ENCODE measurements at regions not wholly inside any gene's neighbourhood (a gene's known extent, or its start where the extent isn't known, plus 50 kb on each side); places are given as distances from the start of the nearest gene placed in this dataset.
"Not testable (repeated sequence)": the region's sequence is repeated elsewhere in the genome, so short reads cannot be mapped to it uniquely, and the experiment has no call there.

GRCh38 chr19:30943101-30943843 lies 406.0 kb downstream of the TSHZ3 start:
- DNase-seq (ENCODE audit: low read depth, low spot score) = no peak

DNA sequence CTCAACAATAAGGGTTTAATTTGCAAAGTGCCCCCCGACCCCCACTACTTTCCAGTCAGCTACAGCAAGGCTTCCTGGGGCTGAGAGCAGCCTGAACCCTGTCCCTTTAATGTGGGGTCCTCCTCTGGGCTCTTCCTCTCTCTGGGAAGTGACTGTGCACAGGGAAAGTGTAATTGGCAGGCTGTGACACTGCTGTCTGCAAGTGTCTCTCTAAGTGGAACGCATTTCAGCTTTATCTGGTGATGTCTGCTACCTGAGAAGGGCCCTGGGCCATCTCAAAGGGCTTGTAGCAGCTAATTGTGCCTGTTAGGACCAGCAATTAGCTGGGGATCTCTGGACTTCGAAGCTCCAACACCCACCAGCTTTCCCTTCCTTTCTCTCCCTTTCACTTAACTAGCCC lies 406.6 kb downstream of the TSHZ3 start:
- no peak for DNase-seq (ENCODE audit: low read depth, low spot score)

GRCh38 chr19:30941591-30941990 lies 407.6 kb downstream of the TSHZ3 start:
- no peak for DNase-seq (ENCODE audit: low read depth, low spot score)

- DNase-seq (ENCODE audit: low read depth, low spot score) = no peak
Measured at GRCh38 chr19:30936276-30936675, 413.0 kb downstream of the TSHZ3 start.

GRCh38 chr19:30935146-30935545 lies 414.1 kb downstream of the TSHZ3 start:
- DNase-seq (ENCODE audit: low read depth, low spot score) = no peak

DNA sequence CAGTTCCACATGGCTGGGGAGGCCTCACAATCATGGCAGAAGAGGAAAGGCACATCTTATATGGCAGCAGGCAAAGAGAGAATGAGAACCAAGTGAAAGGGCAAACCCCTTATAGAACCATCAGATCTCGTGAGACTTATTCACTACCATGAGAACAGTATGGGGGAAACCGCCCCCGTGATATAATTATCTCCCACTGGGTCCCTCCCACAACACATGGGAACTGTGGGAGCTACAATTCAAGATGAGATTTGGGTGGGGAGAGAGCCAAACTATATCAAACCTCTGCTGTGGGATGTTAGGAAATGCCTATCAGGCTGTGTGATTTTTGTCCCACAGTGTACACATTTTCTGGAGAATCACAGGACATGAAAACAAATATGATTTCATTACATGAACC lies 415.8 kb downstream of the TSHZ3 start:
- not testable (repeated sequence) for DNase-seq (ENCODE audit: low read depth, low spot score)

- no peak for DNase-seq (ENCODE audit: low read depth, low spot score)
Measured at GRCh38 chr19:30932854-30933253, 416.4 kb downstream of the TSHZ3 start.

DNA sequence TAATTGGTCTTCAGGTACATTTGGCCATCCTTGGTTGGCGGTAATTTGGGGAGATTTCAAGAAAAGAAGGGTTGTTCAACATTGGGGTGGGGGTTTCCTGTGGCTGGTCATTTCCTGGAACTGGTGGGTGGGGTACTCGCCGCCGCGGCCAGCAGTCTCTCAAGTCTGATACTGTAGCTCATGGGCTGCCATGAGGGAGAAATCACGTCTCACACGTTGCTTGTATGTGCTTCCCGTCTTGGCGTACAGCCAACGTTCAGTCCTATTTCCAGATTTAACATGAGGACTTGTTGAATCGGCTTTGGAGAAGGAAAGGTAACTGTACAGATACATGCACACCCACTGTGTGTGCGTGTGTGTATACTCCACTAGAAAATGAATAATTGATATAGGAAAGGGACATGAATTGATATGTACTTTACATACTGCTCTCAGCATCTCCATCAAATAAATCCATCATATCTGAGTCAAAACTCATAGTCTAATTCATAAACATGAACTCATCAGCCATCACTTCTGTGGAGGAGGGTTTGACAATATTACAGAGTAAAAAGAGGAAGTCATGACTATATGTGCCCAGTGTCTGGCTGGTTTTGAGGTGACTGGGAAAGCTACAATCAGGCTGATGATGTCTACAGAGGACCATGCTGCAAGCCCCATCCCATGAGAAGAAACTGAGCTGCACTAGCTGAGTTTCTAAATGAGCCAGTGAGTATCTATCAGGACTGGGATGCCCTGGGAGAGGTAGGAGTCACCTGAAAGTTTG lies 418.1 kb downstream of the TSHZ3 start:
- no peak for DNase-seq (ENCODE audit: low read depth, low spot score)

- no peak for DNase-seq (ENCODE audit: low read depth, low spot score)
Measured at GRCh38 chr19:30927705-30928104, 421.5 kb downstream of the TSHZ3 start.

DNA sequence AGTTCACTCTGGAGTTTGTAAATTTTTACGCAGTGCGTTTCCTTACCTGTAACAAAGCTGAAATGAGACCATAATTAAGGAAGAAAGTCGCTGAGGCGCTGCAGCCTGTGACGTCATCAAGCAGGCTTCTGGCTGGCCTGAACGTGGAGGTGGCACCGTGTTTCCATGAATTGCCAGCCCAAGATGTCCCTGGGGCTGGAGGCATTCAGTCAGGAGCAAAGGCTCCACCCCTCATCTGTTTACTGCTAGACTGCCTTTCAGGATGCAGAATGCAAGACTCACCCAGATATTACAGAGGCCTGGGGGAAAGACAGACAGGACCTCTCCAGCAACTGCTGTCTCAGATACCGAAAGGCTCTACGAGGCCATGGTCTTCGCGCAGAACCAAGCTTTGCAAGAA lies 424.6 kb downstream of the TSHZ3 start:
- no peak for DNase-seq (ENCODE audit: low read depth, low spot score)

- no peak for DNase-seq (ENCODE audit: low read depth, low spot score)
Measured at GRCh38 chr19:30924069-30924636, 425.1 kb downstream of the TSHZ3 start.

- no peak for DNase-seq (ENCODE audit: low read depth, low spot score)
Measured at GRCh38 chr19:30923621-30924020, 425.6 kb downstream of the TSHZ3 start.

GRCh38 chr19:30923096-30923495 lies 426.1 kb downstream of the TSHZ3 start:
- DNase-seq (ENCODE audit: low read depth, low spot score) = no peak

- DNase-seq (ENCODE audit: low read depth, low spot score) = no peak
Measured at GRCh38 chr19:30920222-30920621, 429.0 kb downstream of the TSHZ3 start.

- no peak for DNase-seq (ENCODE audit: low read depth, low spot score)
Measured at GRCh38 chr19:30919737-30920136, 429.5 kb downstream of the TSHZ3 start.

GRCh38 chr19:30916238-30916637 lies 433.0 kb downstream of the TSHZ3 start:
- DNase-seq (ENCODE audit: low read depth, low spot score) = no peak

DNA sequence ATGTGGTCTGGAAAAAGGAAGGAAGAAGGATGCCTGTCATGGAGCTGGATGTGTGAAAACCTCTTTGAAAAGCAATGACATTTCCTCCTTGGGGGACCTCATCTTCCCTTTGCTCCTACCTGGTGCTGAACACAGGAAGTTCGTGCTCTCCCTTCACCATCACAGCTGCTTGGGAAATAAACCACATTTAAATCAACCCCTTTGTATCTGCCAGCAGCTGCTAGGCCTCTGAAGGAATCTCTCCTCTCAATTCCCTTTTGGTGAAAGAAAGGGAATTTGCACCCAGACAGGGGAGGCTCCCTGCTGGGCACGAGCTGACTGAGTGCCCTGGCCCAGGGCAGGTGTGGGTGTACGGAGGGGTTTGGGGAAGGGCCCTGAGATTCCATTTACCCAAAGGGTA lies 437.7 kb downstream of the TSHZ3 start:
- no peak for DNase-seq (ENCODE audit: low read depth, low spot score)

DNA sequence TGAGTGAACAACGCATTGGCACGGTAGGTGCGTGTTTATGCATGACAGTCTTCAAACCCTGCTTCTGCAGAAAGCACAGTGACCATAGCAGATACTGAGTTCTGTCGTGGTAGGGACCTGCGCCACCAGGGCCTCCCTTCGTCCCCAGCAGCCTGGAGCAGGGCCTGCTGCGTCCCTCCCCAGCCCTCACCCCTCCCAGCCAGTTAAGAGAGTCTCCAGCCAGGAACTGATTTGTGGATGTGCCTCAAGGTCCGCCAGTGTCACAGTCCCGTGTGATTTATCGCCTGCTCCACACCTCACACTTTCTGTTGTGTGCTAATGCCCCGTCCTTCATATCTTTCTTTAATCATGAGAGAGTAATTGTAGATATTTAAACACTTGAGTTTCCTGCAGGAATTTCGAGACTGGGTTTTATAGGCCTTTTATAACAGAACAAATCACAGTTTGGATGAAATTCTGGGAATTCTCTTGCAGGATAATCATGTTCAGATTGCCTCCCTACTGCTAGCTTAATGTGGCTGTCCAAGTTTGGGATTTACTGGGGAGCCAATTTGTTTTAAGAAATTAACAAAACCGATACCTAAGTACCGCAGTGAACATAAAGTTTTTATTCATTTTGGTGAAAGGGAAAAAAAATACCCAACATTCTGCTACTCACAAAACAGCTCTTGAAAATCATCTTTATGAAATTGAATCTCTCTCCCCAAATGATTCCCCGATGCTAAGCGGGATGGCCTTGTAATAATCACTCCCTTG lies 438.6 kb downstream of the TSHZ3 start:
- no peak for DNase-seq (ENCODE audit: low read depth, low spot score)

DNA sequence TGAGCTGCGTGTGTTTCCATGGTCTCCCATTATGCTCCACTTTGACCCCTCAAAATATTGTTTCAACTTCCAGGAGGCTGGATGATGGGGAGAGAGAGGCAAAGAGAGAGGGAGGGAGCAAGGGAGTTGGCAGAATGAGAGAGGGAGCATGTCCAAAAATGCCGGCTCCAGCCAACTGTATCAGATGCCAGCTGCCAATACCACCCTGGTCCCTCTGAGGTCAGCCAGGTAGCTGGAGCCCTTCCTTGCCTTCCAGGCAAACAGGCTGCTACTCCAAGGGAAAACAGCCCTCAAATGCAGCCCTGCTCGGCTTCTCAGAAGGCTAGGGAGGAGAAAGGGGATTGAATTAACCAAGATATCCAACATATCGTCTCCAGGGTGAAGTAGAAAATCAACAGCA lies 440.0 kb downstream of the TSHZ3 start:
- DNase-seq (ENCODE audit: low read depth, low spot score) = no peak

DNA sequence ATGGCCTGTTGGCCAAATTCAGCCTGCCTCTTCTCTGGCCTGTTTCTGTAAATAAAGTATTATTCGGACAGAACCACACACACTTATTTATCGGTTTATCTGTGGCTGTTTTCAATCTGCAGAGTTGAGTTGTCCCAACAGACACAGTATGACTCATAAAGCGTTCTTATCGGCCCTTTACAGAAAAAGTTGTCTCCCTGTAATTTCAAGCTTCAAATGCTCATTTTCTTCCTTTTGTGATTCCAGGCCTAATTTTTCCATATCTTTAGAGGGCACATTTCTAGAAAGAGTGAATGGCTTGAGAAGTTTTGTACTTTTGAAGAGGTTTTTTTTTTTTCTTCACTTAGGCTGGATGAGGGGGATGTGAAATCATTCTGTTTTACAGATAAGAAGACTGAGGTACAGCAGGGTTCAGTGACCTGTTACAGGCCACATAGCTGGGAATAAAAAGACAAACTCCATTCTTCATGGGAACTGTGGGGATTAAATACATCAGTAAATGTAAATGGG lies 440.9 kb downstream of the TSHZ3 start:
- no peak for DNase-seq (ENCODE audit: low read depth, low spot score)

DNA sequence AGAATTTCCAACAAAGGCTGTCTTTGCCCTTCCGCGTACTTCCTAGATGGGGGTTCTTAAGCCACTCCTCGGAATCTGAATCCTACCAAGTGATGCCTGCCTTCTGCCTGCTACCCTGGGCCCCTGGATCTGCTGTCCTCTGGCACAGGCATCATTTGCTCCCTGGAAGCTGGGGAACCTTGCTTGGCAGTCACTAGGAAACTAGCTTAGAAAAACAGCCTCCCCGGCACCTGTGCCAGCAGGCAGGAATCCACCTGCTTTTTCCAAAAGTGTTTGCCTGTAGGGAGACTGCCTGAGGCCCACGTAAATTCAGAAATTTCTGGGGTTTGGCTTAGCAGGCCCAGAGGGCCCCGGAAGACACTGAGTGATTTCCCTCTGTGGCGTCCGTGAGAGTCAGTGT lies 442.4 kb downstream of the TSHZ3 start:
- no peak for DNase-seq (ENCODE audit: low read depth, low spot score)

DNA sequence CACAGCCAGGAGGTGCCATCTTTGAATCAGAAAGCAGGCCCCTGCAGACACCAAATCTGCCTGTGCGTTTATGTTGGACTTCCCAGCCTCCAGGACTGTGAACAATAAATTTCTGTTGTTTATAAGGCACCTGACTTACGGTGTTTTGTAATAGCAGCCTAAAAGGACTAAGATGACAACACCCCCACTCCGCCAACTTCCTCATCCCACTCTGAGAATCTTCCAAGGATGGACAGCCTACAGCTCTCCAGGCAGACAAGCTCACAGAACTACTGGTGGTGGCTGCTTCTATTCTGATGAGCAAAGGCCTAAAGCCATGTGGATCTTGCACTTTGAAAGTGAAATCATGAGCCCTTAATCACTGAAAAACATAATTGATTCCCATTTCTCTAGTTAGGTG lies 449.2 kb downstream of the TSHZ3 start:
- DNase-seq (ENCODE audit: low read depth, low spot score) = no peak
